HG03159 (cell line): ENCODE measurements at regions not wholly inside any gene's neighbourhood (a gene's known extent, or its start where the extent isn't known, plus 50 kb on each side); places are given as distances from the start of the nearest gene placed in this dataset.
"Not testable (repeated sequence)": the region's sequence is repeated elsewhere in the genome, so short reads cannot be mapped to it uniquely, and the experiment has no call there.

Experiments
- ATAC-seq: cut with Tn5 transposase; IDR thresholded peaks from one replicate; pipeline ENCODE4 v1.9.1; 2021; ENCODE audit warnings: mild to moderate bottlenecking, moderate library complexity; ENCODE audit not compliant: unreplicated experiment

DNA sequence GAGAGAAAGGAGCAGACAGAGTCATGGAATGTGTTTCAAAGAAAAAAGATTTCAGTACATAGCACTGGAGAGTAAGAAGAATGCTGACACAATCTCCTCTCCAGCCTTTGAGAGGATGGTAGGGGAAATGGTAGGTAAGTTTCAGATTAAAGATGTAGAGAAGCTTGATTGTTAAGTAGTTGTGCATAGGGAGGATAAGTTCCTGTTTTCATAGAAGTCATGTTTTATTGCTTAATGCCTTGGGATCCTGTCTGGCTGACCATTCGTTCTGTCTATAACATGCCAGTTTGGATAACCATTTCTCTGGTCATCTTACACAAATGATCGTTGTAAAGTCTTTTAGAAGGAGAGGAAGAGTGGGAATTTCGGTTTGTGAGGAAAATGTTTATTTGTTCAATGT, 95.7 kb upstream of the IGSF10 start:
- ATAC-seq = no peak

DNA sequence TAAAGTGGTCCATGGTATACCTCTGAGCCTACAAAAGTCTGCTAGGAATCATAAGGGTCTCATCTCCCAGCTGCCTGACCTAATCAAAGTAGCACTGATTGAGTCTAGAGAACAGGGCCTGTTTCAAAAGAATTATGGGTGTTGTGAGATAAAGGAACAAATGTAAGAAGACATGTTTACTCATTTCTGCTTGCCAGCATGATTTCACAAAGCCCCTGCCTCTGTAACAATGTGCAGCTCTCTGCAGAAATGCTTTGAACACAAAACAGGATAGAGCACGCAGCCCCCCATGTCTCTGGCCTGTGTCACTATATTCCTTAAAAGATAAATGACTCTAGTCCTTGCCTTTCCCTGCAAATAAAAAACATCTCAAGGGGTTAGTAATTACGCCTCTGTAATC, 94.7 kb upstream of the IGSF10 start:
- no peak for ATAC-seq

DNA sequence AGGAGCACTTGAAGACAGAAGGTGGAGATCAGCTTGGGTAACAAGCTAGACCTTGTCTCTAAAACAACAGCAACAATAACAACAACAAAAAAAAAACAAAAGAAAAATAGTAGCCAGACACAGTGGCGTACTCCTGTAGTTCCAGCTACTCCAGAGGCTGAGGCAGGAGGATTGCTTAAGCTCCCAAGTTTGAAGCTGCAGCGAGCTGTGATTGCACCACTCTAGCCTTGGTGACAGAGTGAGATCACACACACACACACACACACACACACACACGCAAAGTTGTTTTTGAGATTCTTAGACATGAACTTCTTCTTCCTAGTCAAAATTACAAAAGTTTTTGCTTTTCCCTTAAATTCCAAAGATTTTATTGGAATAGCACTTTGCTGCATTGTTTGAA, 93.0 kb upstream of the IGSF10 start:
- no peak for ATAC-seq

DNA sequence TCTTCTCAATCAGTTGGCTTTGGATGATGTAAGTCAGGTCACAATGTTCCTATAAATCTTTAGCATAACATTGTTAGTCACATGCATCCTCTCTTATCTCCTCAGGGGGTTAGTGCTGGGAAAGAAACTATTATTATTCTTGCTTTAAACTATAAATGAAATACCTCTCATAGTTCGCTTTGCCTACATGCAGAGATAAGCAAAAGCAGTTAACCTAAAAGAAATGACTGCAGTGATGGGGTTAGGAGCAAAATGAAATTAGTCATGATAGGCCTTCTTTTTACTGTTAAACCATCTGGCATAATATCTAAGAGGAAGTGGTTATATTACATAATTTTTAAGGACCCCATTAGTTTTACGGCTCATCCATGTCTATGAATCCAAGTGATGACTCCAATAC, 91.7 kb upstream of the IGSF10 start:
- no peak for ATAC-seq

DNA sequence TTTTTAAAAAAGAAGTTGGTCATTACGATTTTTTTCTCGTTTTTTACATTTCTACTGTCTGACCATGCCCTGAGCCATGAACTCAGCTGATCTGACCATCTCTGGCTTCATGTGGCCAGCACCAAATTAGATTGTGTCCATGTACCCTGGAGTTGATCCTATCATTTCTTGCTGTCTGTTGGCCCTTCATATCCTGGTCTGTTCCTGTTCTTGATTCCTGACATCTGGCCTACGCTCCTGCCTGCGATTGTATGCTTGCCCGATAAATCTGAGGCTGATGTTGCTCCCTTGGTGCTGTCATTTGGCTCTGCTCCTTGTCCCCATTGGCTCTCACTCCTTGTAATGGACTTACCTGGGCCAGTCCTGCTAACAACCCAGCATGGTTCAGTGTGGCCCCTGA, 89.8 kb upstream of the IGSF10 start:
- no peak for ATAC-seq

DNA sequence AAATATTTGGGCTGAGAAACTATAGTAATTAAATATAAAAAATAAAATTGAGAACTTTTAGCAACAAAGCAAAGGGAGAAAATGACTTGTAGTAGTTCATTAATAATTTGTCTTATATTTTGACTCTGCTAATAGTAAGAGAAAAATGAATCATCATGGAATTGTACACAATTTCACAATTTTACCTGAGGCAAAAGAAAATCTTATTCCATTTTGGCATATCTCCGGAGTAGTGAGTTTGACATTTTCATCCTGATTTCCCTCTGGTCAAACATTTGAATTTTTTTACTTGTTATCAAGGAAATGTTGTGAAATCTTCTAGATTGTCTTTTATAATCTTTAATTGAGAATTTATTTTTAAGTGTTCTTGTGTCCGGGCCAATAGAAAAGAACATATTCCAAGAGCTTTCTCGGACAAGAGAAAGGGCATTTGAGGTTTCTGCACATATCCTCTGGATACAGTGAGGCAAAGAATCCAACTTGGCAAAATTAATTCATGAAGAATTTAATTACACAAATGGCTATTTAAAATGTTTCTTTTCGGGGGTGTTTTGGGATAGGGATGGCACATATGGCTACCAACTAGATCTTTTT, 89.3 kb upstream of the IGSF10 start:
- no peak for ATAC-seq

DNA sequence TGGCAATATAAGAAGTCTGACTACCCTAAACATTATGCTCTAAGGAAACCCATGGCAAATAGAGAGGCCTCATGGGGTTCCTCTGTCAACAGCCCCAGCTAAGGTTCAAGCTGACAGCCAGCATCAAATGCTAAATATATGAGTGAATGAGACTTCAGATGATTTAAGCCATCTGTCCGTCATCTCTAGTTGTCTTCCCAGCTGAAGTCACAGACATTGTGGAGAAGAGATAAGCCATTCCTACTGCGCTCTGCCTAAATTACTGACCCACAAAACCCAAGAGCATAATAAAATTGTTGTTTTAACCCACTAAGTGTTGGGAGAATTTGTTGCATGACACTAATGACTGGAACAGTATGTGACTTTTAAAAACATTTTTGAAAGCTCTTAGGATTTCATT, 87.3 kb upstream of the IGSF10 start:
- no peak for ATAC-seq

DNA sequence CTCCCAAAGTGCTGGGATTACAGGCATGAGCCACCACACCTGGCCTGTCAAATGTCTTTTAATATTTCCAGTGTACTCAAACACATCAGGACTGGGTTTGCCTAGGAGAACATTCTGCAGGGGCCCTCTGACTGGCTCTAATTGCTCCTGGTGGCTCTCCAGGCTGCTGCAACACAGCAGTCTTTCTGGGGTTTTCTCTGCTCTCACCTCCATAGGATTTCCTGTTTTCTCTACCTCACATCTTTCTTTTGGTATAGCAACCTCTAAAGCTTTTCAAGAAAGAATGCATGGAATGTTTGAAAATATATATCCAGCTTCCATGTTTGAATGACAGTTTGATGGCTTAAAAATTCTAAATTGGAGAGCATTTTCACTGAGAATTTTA, 83.3 kb upstream of the IGSF10 start:
- ATAC-seq = no peak

DNA sequence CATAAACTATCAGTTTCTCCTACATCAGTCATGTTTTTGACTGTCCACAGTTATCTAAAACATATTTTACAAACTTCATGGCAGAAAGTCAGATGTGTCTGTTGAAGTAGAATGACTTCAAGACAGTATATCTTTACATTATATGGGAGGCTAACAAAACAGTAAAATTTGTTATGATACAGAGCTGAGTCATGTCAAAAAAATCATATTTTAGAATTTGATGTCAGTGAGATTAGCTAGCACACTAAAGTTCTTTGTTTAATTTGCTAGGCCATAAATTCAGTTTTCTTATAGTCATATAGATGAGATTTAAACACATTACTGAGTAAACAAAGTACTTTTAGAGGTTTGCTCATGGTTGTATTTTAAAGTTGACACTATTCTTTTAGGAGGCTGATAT, 80.3 kb upstream of the IGSF10 start:
- ATAC-seq = no peak

DNA sequence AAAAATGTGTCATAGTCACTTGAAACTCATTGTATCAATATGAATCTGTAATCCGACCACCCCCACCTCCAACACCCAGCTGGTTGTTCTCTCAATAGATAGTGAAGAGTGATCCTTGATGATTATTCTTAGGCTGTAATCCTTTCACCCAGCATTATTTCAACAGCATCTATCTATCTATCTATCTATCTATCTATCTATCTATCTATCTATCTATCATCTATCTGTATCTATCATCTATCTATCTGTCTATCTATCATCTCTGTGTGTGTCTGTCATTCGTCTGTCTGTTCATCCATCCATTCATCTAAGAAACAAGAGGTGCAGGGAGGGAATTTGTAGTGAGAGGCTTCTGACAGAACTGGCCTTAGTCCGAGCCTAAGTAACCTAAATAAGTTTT, 78.7 kb upstream of the IGSF10 start:
- no peak for ATAC-seq

DNA sequence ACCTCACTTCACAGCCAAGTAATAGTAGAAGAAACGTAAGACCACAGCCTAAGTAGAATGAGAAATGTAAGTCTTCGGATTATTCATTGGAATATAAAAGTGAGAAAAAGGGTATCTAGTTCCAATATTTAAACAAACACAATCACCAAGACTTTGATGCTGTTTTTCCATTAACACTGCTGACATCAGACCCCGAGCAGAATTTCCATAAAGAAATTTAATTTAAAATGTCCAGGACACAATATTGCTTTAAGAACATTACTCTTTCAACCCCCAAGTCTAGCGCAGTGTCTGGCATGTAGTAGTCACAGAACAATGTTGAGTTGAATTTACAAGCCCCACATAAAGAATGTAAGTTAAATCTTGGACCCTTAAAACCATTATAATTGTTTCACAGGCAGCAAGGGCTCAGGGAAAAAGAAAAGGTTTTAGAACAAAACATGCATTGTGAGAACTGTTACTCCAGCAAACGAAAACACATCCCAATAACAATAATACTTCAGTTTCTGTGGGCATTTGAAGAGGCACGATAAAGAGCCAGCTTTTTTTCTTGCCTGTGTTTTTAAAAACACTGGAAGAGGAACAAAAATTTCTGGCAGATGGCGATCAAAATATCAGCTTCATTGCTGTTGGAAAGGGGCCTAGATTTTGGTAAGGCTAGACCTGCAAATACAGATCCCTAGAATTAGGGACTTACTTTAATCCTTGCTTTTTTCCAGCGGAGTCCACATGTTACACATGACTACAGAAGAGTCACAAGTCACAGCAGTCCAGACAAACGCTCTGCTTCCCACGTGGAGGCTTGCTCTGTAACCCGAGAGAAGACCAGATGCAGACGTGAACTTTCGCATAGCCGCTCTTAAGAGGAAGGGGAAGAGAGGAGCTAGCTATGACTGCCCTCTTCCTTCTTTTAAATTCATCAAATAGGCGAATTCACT, 77.9 kb upstream of the IGSF10 start:
- ATAC-seq = no peak

DNA sequence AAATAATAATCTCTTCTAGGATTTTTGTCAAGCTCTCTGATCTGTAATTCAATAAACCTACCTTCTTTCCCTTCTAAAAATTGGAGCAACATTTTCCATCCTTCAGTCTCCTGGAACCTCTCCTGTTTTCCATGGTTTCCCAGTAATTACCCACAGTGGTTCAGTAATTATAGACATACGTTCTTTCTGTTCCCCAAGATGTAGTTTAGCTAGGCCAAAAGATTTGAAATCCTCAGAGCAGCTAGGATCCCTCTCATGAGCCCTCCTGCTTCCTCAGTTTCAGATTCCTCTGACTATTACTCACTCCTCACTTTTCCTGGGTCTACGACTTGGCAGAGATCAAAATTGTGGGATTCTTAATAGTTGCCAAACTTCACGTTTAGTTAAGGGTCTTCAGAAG, 76.9 kb upstream of the IGSF10 start:
- no peak for ATAC-seq

DNA sequence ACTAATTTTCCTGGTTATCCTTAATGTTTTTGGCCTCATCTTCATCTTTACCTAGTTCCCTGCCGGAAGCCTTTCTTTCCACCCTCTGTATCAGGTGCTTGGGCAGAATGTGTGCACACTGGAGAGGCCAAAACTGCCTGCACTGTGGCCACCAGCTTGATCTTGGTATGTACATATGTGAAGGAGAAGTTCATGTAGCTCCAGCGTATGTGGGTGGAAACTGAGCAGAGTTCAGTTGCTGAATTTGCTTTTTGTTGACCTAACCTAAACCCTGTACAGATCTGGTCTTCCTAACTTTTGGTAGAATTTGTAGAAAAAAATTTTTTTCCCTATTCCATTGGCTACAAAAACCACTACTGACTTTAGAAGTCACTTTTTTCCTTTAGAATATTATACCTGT, 65.9 kb upstream of the IGSF10 start:
- no peak for ATAC-seq

DNA sequence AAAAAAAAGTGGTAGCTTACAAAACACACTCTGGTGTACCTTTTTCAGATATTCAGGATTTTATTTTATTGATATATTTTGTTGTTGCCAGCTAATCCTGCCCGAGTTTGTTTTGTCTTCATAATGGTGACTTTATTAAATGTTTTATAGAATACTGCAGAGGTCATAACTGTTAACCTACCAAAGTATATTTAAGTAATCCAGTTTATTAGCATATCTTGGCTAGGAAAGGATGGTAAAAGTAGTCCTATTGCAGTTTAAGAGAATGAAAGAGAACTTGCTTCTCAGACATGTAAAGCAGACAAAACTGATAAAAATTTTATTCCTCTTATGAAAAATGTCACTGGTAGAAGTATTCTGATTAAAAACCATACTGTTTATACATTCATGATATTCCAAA, 59.2 kb upstream of the IGSF10 start:
- no peak for ATAC-seq

DNA sequence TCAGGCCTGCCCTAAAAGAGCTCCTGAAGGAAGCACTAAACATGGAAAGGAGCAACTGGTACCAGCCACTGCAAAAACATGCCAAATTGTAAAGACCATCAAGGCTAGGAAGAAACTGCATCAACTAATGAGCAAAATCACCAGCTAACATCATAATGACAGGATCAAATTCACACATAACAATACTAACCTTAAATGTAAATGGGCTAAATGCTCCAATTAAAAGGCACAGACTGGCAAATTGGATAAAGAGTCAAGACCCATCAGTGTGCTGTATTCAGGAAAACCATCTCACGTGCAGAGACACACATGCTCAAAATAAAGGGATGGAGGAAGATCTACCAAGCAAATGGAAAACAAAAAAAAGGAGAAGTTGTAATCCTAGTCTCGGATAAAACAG, 50.6 kb upstream of the IGSF10 start:
- not testable (repeated sequence) for ATAC-seq
